Fibroblast of mammary gland (primary cell): ENCODE measurements at regions not wholly inside any gene's neighbourhood (a gene's known extent, or its start where the extent isn't known, plus 50 kb on each side); places are given as distances from the start of the nearest gene placed in this dataset.

Source experiments
- DNase-seq: peaks from one replicate; pipeline ENCODE4 v3.0.0-alpha.2; 2010; ENCODE audit warnings: low read depth
- H3K4me3 ChIP-seq: 2 replicates; pipeline ENCODE4 v1.5.1; 2011; ENCODE audit warnings: low read depth, mild to moderate bottlenecking, low read length, moderate library complexity; ENCODE audit not compliant: control insufficient read depth
- CTCF ChIP-seq: conservative IDR thresholded peaks from 2 replicates; pipeline ENCODE4 v1.5.1; 2011; ENCODE audit warnings: low read depth, low read length, inconsistent platforms; ENCODE audit not compliant: control insufficient read depth, insufficient read depth

- DNase-seq = no peak
- no peak for TF ChIP-seq CTCF
- no peak overlapping the region for H3K4me3 ChIP-seq
These were observed 819.9 kb downstream of the KCNJ2 start for GRCh38 chr17:70989280-70989679.

- DNase-seq = no peak
- no peak for TF ChIP-seq CTCF
These were observed 824.9 kb downstream of the KCNJ2 start for GRCh38 chr17:70994194-70994593.

GRCh38 chr17:70995997-70996396, 826.7 kb downstream of the KCNJ2 start:
- no peak for DNase-seq
- no peak for TF ChIP-seq CTCF
- no peak overlapping the region for H3K4me3 ChIP-seq

More at GRCh38 chr17:70994194-70994593, 824.9 kb downstream of the KCNJ2 start:
- no peak overlapping the region for H3K4me3 ChIP-seq

GRCh38 chr17:71003736-71004135, 834.4 kb downstream of the KCNJ2 start:
- H3K4me3 ChIP-seq = no peak overlapping the region
- no peak for TF ChIP-seq CTCF
- DNase-seq = no peak

GRCh38 chr17:71004413-71004812, 835.1 kb downstream of the KCNJ2 start:
- DNase-seq = no peak
- no peak overlapping the region for H3K4me3 ChIP-seq
- TF ChIP-seq CTCF = no peak

GRCh38 chr17:71011391-71011790, 842.1 kb downstream of the KCNJ2 start:
- no peak for TF ChIP-seq CTCF
- H3K4me3 ChIP-seq = no peak overlapping the region
- no peak for DNase-seq

- DNase-seq = no peak
- H3K4me3 ChIP-seq = no peak overlapping the region
- TF ChIP-seq CTCF = no peak
These were observed 850.4 kb downstream of the KCNJ2 start for GRCh38 chr17:71019699-71020098.
